Panc1 (cell line): ENCODE measurements at regions not wholly inside any gene's neighbourhood (a gene's known extent, or its start where the extent isn't known, plus 50 kb on each side); places are given as distances from the start of the nearest gene placed in this dataset.

ENCODE experiments used
- ATAC-seq: fragments of 200-7000 bp; cut with Tn5 transposase; 2 replicates; pipeline ENCODE4 v1.9.1; 2020; ENCODE audit warnings: mild to moderate bottlenecking, moderate library complexity
- BruUV-seq: library from RNA; stranded (reverse); fragments of 400-500 nt; replicated peaks from 2 replicates; lab custom pipeline; 2021; lab: Mats Ljungman, UMichigan
- CTCF ChIA-PET: fragments of 300-600 bp; sonication (Branson Sonifier 250); formaldehyde crosslinking; loops from one replicate; lab custom pipeline; 2022; ENCODE audit warnings: antibody characterized with exemption; lab: Charles Lee
- POLR2A ChIA-PET: fragments of 300-600 bp; sonication (Branson Sonifier 250); formaldehyde crosslinking; loops from one replicate; lab custom pipeline; 2022; ENCODE audit warnings: antibody characterized with exemption; lab: Charles Lee
- DNase-seq: peaks from one replicate; pipeline ENCODE4 v3.0.0-alpha.2; 2010; ENCODE audit warnings: low read depth, low spot score
- H3K27ac ChIP-seq: 2 replicates; pipeline ENCODE4 v1.5.1; 2011; ENCODE audit warnings: mild to moderate bottlenecking, low read length, inconsistent platforms
- H3K27me3 ChIP-seq: fragments of 200-500 bp; sonication (Bioruptor generic); 2 replicates; pipeline ENCODE4 v1.6.0; 2014; ENCODE audit warnings: low read length, inconsistent platforms; ENCODE audit not compliant: control insufficient read depth, insufficient read depth
- H3K36me3 ChIP-seq: fragments of 200-500 bp; sonication (Bioruptor generic); 2 replicates; pipeline ENCODE4 v1.5.1; 2014; ENCODE audit warnings: inconsistent platforms, mild to moderate bottlenecking, low read length, moderate library complexity; ENCODE audit not compliant: control insufficient read depth, insufficient read depth
- H3K4me1 ChIP-seq: 2 replicates; pipeline ENCODE4 v1.5.1; 2011; ENCODE audit warnings: inconsistent platforms, mild to moderate bottlenecking, low read length, moderate library complexity; ENCODE audit not compliant: control insufficient read depth, insufficient read depth
- H3K4me3 ChIP-seq, 2 experiments: 2 replicates each; pipeline ENCODE4 v1.5.1; 2011 to 2012; ENCODE audit warnings: low read depth in 2 of 2, low read length in 2 of 2, mild to moderate bottlenecking in 2 of 2, inconsistent platforms in 1 of 2, moderate library complexity in 1 of 2
- H3K9me3 ChIP-seq: fragments of 200-500 bp; sonication (Bioruptor generic); 2 replicates; pipeline ENCODE4 v1.5.1; 2014; ENCODE audit warnings: low read depth, mild to moderate bottlenecking, inconsistent platforms, low read length, moderate library complexity; ENCODE audit not compliant: control insufficient read depth, insufficient read depth
- CTCF ChIP-seq: fragments of 450-650 bp; IDR thresholded peaks from 2 replicates; pipeline ENCODE4 v1.5.1; 2017; ENCODE audit warnings: mild to moderate bottlenecking
- POLR2AphosphoS5 ChIP-seq: IDR thresholded peaks from 2 replicates; pipeline ENCODE4 v1.6.1; 2012; ENCODE audit warnings: mild to moderate bottlenecking, low read depth, low read length, moderate library complexity
- REST ChIP-seq, 2 experiments: IDR thresholded peaks; 2 replicates each; pipeline ENCODE4 v1.6.1; 2011 to 2012; ENCODE audit warnings: low read depth in 2 of 2, control low read depth in 1 of 2, low read length in 1 of 2, mild to moderate bottlenecking in 1 of 2, moderate library complexity in 1 of 2; ENCODE audit not compliant: insufficient read depth in 1 of 2
- SIN3A ChIP-seq: IDR thresholded peaks from 2 replicates; pipeline ENCODE4 v1.6.1; 2012; ENCODE audit warnings: low read depth, mild to moderate bottlenecking, low read length, moderate library complexity, borderline replicate concordance; ENCODE audit not compliant: insufficient read depth
- TCF7L2 ChIP-seq: IDR thresholded peaks from 2 replicates; pipeline ENCODE4 v1.6.1; 2011; ENCODE audit warnings: mild to moderate bottlenecking, low read depth, low read length, inconsistent platforms
- in situ Hi-C: cut with HindIII; loops from 2 replicates; pipeline ENCODE4 v1.10.0; 2016; ENCODE audit warnings: low sequenced_read_pairs, low pct_unique_long_range_greater_than_20kb
- intact Hi-C: fragments of 100-400 bp; cut with micrococcal nuclease; formaldehyde crosslinking; loops from one replicate; pipeline ENCODE4 v1.10.0; 2022; ENCODE audit not compliant: unreplicated experiment

- CTCF ChIA-PET: no interaction called here
- Histone ChIP-seq H3K36me3 (no peaks in the 10 kb centered on the region), H3K27ac (no peak overlapping the region), H3K4me1 (no peaks in the 10 kb centered on the region), H3K4me3 (no peak overlapping the region), H3K9me3 (no peaks in the 10 kb centered on the region; the same call in 1 of the 2 replicates), H3K27me3 (no peaks in the 10 kb centered on the region)
- TF ChIP-seq POLR2AphosphoS5 (no peak), CTCF (no peak), REST (IDR thresholded peaks at IDR 0.05; ENCODE audit: insufficient read depth in 1 of 2, low read depth in 2 of 2, low read length in 1 of 2) (no peak), TCF7L2 (no peak)
- no peak for ATAC-seq
- POLR2A ChIA-PET: no interaction called here
- in situ Hi-C loops: no loop called here
- BruUV-seq: no TSS peak
- no peak for DNase-seq
- intact Hi-C loops: no loop called here
Measured at GRCh38 chr2:220893411-220893810, 678.7 kb downstream of the EPHA4 start.

- no peak overlapping the region for H3K27ac ChIP-seq
- no peak for ATAC-seq
- no peak overlapping the region for H3K4me3 ChIP-seq
- ChIA-PET CTCF (no interaction called here), POLR2A (no interaction called here)
- BruUV-seq: no TSS peak
- no peaks in the 10 kb centered on the region for H3K27me3 ChIP-seq
- H3K4me1 ChIP-seq: no peaks in the 10 kb centered on the region
- intact Hi-C loops: no loop called here
- in situ Hi-C loops: no loop called here
- H3K36me3 ChIP-seq: no peaks in the 10 kb centered on the region
- no peak for DNase-seq
- no peaks in the 10 kb centered on the region for H3K9me3 ChIP-seq
- TF ChIP-seq TCF7L2 (no peak), POLR2AphosphoS5 (no peak)
Measured at GRCh38 chr2:220894069-220894468, 678.0 kb downstream of the EPHA4 start.

- no peaks in the 10 kb centered on the region for H3K4me1 ChIP-seq
- TF ChIP-seq REST (IDR thresholded peaks at IDR 0.05; ENCODE audit: insufficient read depth in 1 of 2, low read depth in 2 of 2, low read length in 1 of 2) (no peak), POLR2AphosphoS5 (no peak), CTCF (no peak), SIN3A (no peak), TCF7L2 (no peak)
- DNase-seq (no peak), ATAC-seq (no peak)
- BruUV-seq: no TSS peak
- no peaks in the 10 kb centered on the region for H3K9me3 ChIP-seq
- no peaks in the 10 kb centered on the region for H3K27me3 ChIP-seq
- intact Hi-C loops: no loop called here
- CTCF ChIA-PET: no interaction called here
- H3K27ac ChIP-seq: no peak overlapping the region
- H3K4me3 ChIP-seq: no peak overlapping the region
- in situ Hi-C loops: no loop called here
- no peaks in the 10 kb centered on the region for H3K36me3 ChIP-seq
- POLR2A ChIA-PET: no interaction called here
Measured at GRCh38 chr2:220899492-220899891, 672.6 kb downstream of the EPHA4 start.
